Neural cell (in vitro differentiated cells): ENCODE measurements at regions not wholly inside any gene's neighbourhood (a gene's known extent, or its start where the extent isn't known, plus 50 kb on each side); places are given as distances from the start of the nearest gene placed in this dataset.

Source experiments
- H2AFZ ChIP-seq: fragments of 200-600, 300-800 bp; sonication (generic), shearing (Covaris generic); 2 replicates; pipeline ENCODE4 v1.6.0; 2014; ENCODE audit warnings: low read depth, mild to moderate bottlenecking, antibody characterized with exemption, low read length, moderate library complexity
- H3F3A ChIP-seq: fragments of 200-600 bp; shearing (Covaris generic); 2 replicates; pipeline ENCODE4 v1.6.1; 2016; ENCODE audit warnings: mild to moderate bottlenecking, moderate library complexity, mixed read lengths, antibody characterized with exemption, low read length; ENCODE audit not compliant: insufficient read depth, poor library complexity, severe bottlenecking
- H3K27ac ChIP-seq: fragments of 200-600, 300-800 bp; sonication (generic), shearing (Covaris generic); 2 replicates; pipeline ENCODE4 v1.5.1; 2014; ENCODE audit warnings: mild to moderate bottlenecking, low read length, moderate library complexity
- H3K27me3 ChIP-seq: fragments of 300-800, 200-600 bp; sonication (generic), shearing (Covaris generic); 2 replicates; pipeline ENCODE4 v1.6.0; 2014; ENCODE audit warnings: mild to moderate bottlenecking, low read depth, low read length, moderate library complexity; ENCODE audit not compliant: insufficient read depth
- H3K36me3 ChIP-seq: fragments of 300-800, 200-600 bp; sonication (generic), shearing (Covaris generic); 2 replicates; pipeline ENCODE4 v1.5.1; 2014; ENCODE audit warnings: mild to moderate bottlenecking, antibody characterized with exemption, low read length, moderate library complexity; ENCODE audit not compliant: insufficient read depth
- H3K4me2 ChIP-seq: fragments of 300-800, 200-600 bp; sonication (generic), shearing (Covaris generic); 2 replicates; pipeline ENCODE4 v1.6.0; 2014; ENCODE audit warnings: mild to moderate bottlenecking, low read length
- H3K4me3 ChIP-seq: fragments of 300-800, 200-600 bp; sonication (generic), shearing (Covaris generic); 2 replicates; pipeline ENCODE4 v1.5.1; 2014; ENCODE audit warnings: mild to moderate bottlenecking, low read length, moderate library complexity
- H3K79me2 ChIP-seq: fragments of 200-600 bp; shearing (Covaris generic); replicated peaks from 2 replicates; pipeline ENCODE4 v1.6.0; 2014; ENCODE audit warnings: mild to moderate bottlenecking, low read length, moderate library complexity; ENCODE audit not compliant: insufficient read depth
- H3K9ac ChIP-seq: fragments of 300-800, 200-600 bp; sonication (generic), shearing (Covaris generic); 2 replicates; pipeline ENCODE4 v1.6.1; 2016; ENCODE audit warnings: mild to moderate bottlenecking, low read length, mixed read lengths
- H3K9me2 ChIP-seq: fragments of 200-600 bp; shearing (Covaris generic); 2 replicates; pipeline ENCODE4 v1.6.1; 2016; ENCODE audit warnings: mild to moderate bottlenecking, low read length, mixed read lengths; ENCODE audit not compliant: insufficient read depth
- H3K9me3 ChIP-seq: fragments of 200-600, 300-800 bp; sonication (generic), shearing (Covaris generic); 2 replicates; pipeline ENCODE4 v1.6.1; 2016; ENCODE audit warnings: mild to moderate bottlenecking, mixed run types, low read length, moderate library complexity, mixed read lengths
- H4K20me1 ChIP-seq: fragments of 200-600 bp; shearing (Covaris generic); 2 replicates; pipeline ENCODE4 v1.6.1; 2016; ENCODE audit warnings: mild to moderate bottlenecking, mixed run types; ENCODE audit not compliant: insufficient read depth
- CTCF ChIP-seq: fragments of 450-650 bp; IDR thresholded peaks from 2 replicates; pipeline ENCODE4 v1.5.1; 2014; ENCODE audit warnings: antibody characterized with exemption, mild to moderate bottlenecking, moderate library complexity; ENCODE audit not compliant: poor library complexity, severe bottlenecking
- EP300 ChIP-seq: fragments of 450-650 bp; conservative IDR thresholded peaks from 2 replicates; pipeline ENCODE4 v1.6.1; 2014; ENCODE audit warnings: antibody characterized with exemption, mild to moderate bottlenecking, moderate library complexity; ENCODE audit not compliant: poor library complexity, severe bottlenecking
- EZH2 ChIP-seq: fragments of 200-600, 300-800 bp; shearing (Covaris generic), sonication (generic); IDR thresholded peaks from 2 replicates; pipeline ENCODE4 v1.6.1; 2014; ENCODE audit warnings: antibody characterized with exemption, low read length, borderline replicate concordance, mild to moderate bottlenecking; ENCODE audit not compliant: insufficient read depth, poor library complexity, severe bottlenecking
- MXI1 ChIP-seq: fragments of 450-650 bp; conservative IDR thresholded peaks from 2 replicates; pipeline ENCODE4 v1.6.1; 2014; ENCODE audit warnings: antibody characterized with exemption, mild to moderate bottlenecking; ENCODE audit not compliant: poor library complexity, severe bottlenecking
- RAD21 ChIP-seq: fragments of 450-650 bp; conservative IDR thresholded peaks from 2 replicates; pipeline ENCODE4 v1.6.1; 2014; ENCODE audit warnings: antibody characterized with exemption, mild to moderate bottlenecking, moderate library complexity
- REST ChIP-seq: IDR thresholded peaks from 2 replicates; pipeline ENCODE4 v1.6.1; 2012; ENCODE audit warnings: borderline replicate concordance
- TAF1 ChIP-seq: IDR thresholded peaks from 2 replicates; pipeline ENCODE4 v1.6.1; 2012; ENCODE audit warnings: low read depth

GRCh38 chr3:22895671-22896070 lies 307.5 kb upstream of the UBE2E2 start:
- TF ChIP-seq REST: no peak
- TF ChIP-seq TAF1: no peak
- no peak for TF ChIP-seq EP300
- H4K20me1 ChIP-seq: no peaks in the 10 kb centered on the region
- no peaks in the 10 kb centered on the region for H3K9me2 ChIP-seq
- no peaks in the 10 kb centered on the region for H3K9me3 ChIP-seq
- no peak overlapping the region for H3K4me2 ChIP-seq
- H3F3A ChIP-seq: no peaks in the 10 kb centered on the region
- H3K9ac ChIP-seq: no peak overlapping the region
- no peak overlapping the region for H2AFZ ChIP-seq
- H3K27ac ChIP-seq: no peak overlapping the region
- H3K36me3 ChIP-seq: no peaks in the 10 kb centered on the region
- no peaks in the 10 kb centered on the region for H3K79me2 ChIP-seq
- H3K4me3 ChIP-seq: no peak overlapping the region
- no peaks in the 10 kb centered on the region for H3K27me3 ChIP-seq

GRCh38 chr3:22898558-22898957 lies 304.6 kb upstream of the UBE2E2 start:
- Histone ChIP-seq H3K9me3 (no peaks in the 10 kb centered on the region), H3K4me2 (no peak overlapping the region)

GRCh38 chr3:22899441-22899840 lies 303.7 kb upstream of the UBE2E2 start:
- Histone ChIP-seq H3K27ac (no peak overlapping the region), H3K36me3 (no peaks in the 10 kb centered on the region), H4K20me1 (no peaks in the 10 kb centered on the region), H3K9me2 (no peaks in the 10 kb centered on the region), H3K9ac (no peak overlapping the region), H3F3A (no peaks in the 10 kb centered on the region), H3K27me3 (no peaks in the 10 kb centered on the region), H3K79me2 (no peaks in the 10 kb centered on the region), H3K9me3 (no peaks in the 10 kb centered on the region), H3K4me3 (no peak overlapping the region), H2AFZ (no peak overlapping the region), H3K4me2 (no peak overlapping the region)
- no peak for TF ChIP-seq EP300
- no peak for TF ChIP-seq TAF1
- TF ChIP-seq MXI1: no peak
- no peak for TF ChIP-seq RAD21
- TF ChIP-seq EZH2: no peak

More at GRCh38 chr3:22898558-22898957, 304.6 kb upstream of the UBE2E2 start:
- Histone ChIP-seq H3K9ac (no peak overlapping the region), H4K20me1 (no peaks in the 10 kb centered on the region), H3K27ac (no peak overlapping the region), H3K36me3 (no peaks in the 10 kb centered on the region), H2AFZ (no peak overlapping the region), H3K79me2 (no peaks in the 10 kb centered on the region), H3K9me2 (no peaks in the 10 kb centered on the region), H3F3A (no peaks in the 10 kb centered on the region), H3K27me3 (no peaks in the 10 kb centered on the region), H3K4me3 (no peak overlapping the region)
- TF ChIP-seq MXI1: no peak

GRCh38 chr3:22900296-22900695 lies 302.8 kb upstream of the UBE2E2 start:
- Histone ChIP-seq H3K9ac (no peak overlapping the region), H3K4me2 (no peak overlapping the region), H4K20me1 (no peaks in the 10 kb centered on the region), H3K9me2 (no peaks in the 10 kb centered on the region), H3K36me3 (no peaks in the 10 kb centered on the region), H3K4me3 (no peak overlapping the region), H3K9me3 (no peaks in the 10 kb centered on the region), H2AFZ (no peak overlapping the region), H3F3A (no peaks in the 10 kb centered on the region), H3K27ac (no peak overlapping the region), H3K27me3 (no peaks in the 10 kb centered on the region), H3K79me2 (no peaks in the 10 kb centered on the region)
- no peak for TF ChIP-seq MXI1
- no peak for TF ChIP-seq CTCF
- no peak for TF ChIP-seq TAF1
